WTC11 (cell line): ENCODE measurements at regions not wholly inside any gene's neighbourhood (a gene's known extent, or its start where the extent isn't known, plus 50 kb on each side); places are given as distances from the start of the nearest gene placed in this dataset.

Experiments used
- ATAC-seq: fragments of 200-7000 bp; cut with Tn5 transposase; 2 replicates; pipeline ENCODE4 v1.10.0; 2021; ENCODE audit warnings: mild to moderate bottlenecking, moderate library complexity
- CTCF ChIA-PET: fragments of 300-600 bp; sonication (Branson Sonifier 250); formaldehyde crosslinking; loops from one replicate; lab custom pipeline; 2021; ENCODE audit warnings: antibody characterized with exemption; lab: Charles Lee
- POLR2A ChIA-PET: fragments of 350-600 bp; sonication (Branson Sonifier 250); formaldehyde crosslinking; loops from one replicate; lab custom pipeline; 2021; ENCODE audit warnings: antibody characterized with exemption; lab: Charles Lee
- DNase-seq: peaks from one replicate; pipeline ENCODE4 v3.0.0; 2021; ENCODE audit warnings: low spot score
- H3K27ac Mint-ChIP-seq: 2 replicates; pipeline ENCODE4 v1.8.0; 2021; ENCODE audit warnings: mixed read lengths
- H3K27me3 Mint-ChIP-seq: 2 replicates; pipeline ENCODE4 v1.8.0; 2021; ENCODE audit warnings: low read depth, mild to moderate bottlenecking, moderate library complexity, mixed read lengths
- H3K36me3 Mint-ChIP-seq: 2 replicates; pipeline ENCODE4 v1.8.0; 2021; ENCODE audit warnings: mixed read lengths
- H3K4me1 Mint-ChIP-seq: 2 replicates; pipeline ENCODE4 v1.8.0; 2022; ENCODE audit warnings: mixed read lengths
- H3K4me3 Mint-ChIP-seq: 2 replicates; pipeline ENCODE4 v1.8.0; 2021; ENCODE audit warnings: mild to moderate bottlenecking, moderate library complexity, mixed read lengths
- H3K9me3 Mint-ChIP-seq: 2 replicates; pipeline ENCODE4 v1.8.0; 2021; ENCODE audit warnings: mixed read lengths
- CBFB ChIP-seq: sonication (generic); formaldehyde crosslinking; IDR thresholded peaks from 2 replicates; pipeline ENCODE4 v1.8.1; 2022; ENCODE audit warnings: mild to moderate bottlenecking, low read depth, missing genetic modification reagents
- CDX4 ChIP-seq: fragments of 250-450 bp; sonication (Bioruptor Pico); IDR thresholded peaks from 2 replicates; pipeline ENCODE4 v1.9.0; 2021; ENCODE audit warnings: moderate library complexity, mild to moderate bottlenecking, inconsistent platforms, borderline replicate concordance
- E2F5 ChIP-seq: sonication (generic); formaldehyde crosslinking; IDR thresholded peaks from 2 replicates; pipeline ENCODE4 v1.8.1; 2022; ENCODE audit warnings: mild to moderate bottlenecking, moderate library complexity, missing genetic modification reagents
- ELF4 ChIP-seq: sonication (generic); formaldehyde crosslinking; IDR thresholded peaks from 2 replicates; pipeline ENCODE4 v1.8.1; 2022; ENCODE audit warnings: low read depth, mild to moderate bottlenecking, moderate library complexity, missing genetic modification reagents
- EMX1 ChIP-seq: fragments of 250-450 bp; sonication (Bioruptor Pico); IDR thresholded peaks from 2 replicates; pipeline ENCODE4 v1.8.0; 2021; ENCODE audit warnings: mild to moderate bottlenecking
- ESRRA ChIP-seq: sonication (generic); formaldehyde crosslinking; IDR thresholded peaks from 2 replicates; pipeline ENCODE4 v1.8.1; 2022; ENCODE audit warnings: mild to moderate bottlenecking, missing genetic modification reagents, borderline replicate concordance
- HMGA2 ChIP-seq: fragments of 250-450 bp; sonication (Bioruptor Pico); IDR thresholded peaks from 2 replicates; pipeline ENCODE4 v1.4.0; 2021; ENCODE audit warnings: mild to moderate bottlenecking, moderate library complexity
- KAT7 ChIP-seq: sonication (generic); formaldehyde crosslinking; IDR thresholded peaks from 2 replicates; pipeline ENCODE4 v1.8.1; 2023; ENCODE audit warnings: missing genetic modification reagents, mild to moderate bottlenecking, borderline replicate concordance
- NFATC4 ChIP-seq: fragments of 250-450 bp; sonication (Bioruptor Pico); IDR thresholded peaks from 2 replicates; pipeline ENCODE4 v1.9.0; 2021; ENCODE audit warnings: mild to moderate bottlenecking
- OVOL2 ChIP-seq: fragments of 250-450 bp; sonication (Bioruptor Pico); IDR thresholded peaks from 2 replicates; pipeline ENCODE4 v1.9.0; 2021; ENCODE audit warnings: mild to moderate bottlenecking, borderline replicate concordance
- RELA ChIP-seq: sonication (generic); formaldehyde crosslinking; IDR thresholded peaks from 2 replicates; pipeline ENCODE4 v1.8.1; 2022; ENCODE audit warnings: missing genetic modification reagents, mild to moderate bottlenecking, borderline replicate concordance
- USF2 ChIP-seq: sonication (generic); formaldehyde crosslinking; IDR thresholded peaks from 2 replicates; pipeline ENCODE4 v1.8.1; 2023; ENCODE audit warnings: mild to moderate bottlenecking, missing genetic modification reagents, moderate library complexity
- ZNF263 ChIP-seq: sonication (generic); formaldehyde crosslinking; IDR thresholded peaks from 2 replicates; pipeline ENCODE4 v1.8.1; 2022; ENCODE audit warnings: low read depth, mild to moderate bottlenecking, moderate library complexity, missing genetic modification reagents
- ZNF423 ChIP-seq: fragments of 250-450 bp; sonication (Bioruptor Pico); IDR thresholded peaks from 2 replicates; pipeline ENCODE4 v2.1.2; 2022; ENCODE audit warnings: mild to moderate bottlenecking, moderate library complexity
- ZNF512 ChIP-seq: sonication (generic); formaldehyde crosslinking; IDR thresholded peaks from 2 replicates; pipeline ENCODE4 v1.8.1; 2022; ENCODE audit warnings: missing genetic modification reagents, borderline replicate concordance
- ZSCAN18 ChIP-seq: fragments of 250-450 bp; sonication (Bioruptor Pico); IDR thresholded peaks from 2 replicates; pipeline ENCODE4 v2.1.2; 2022; ENCODE audit warnings: mild to moderate bottlenecking, moderate library complexity
- TF ChIP-seq, protein P1 (sequence below): sonication (generic); formaldehyde crosslinking; IDR thresholded peaks from 2 replicates; pipeline ENCODE4 v1.8.1; 2022; ENCODE audit warnings: mild to moderate bottlenecking, missing genetic modification reagents, moderate library complexity, borderline replicate concordance
- TF ChIP-seq, protein P2 (sequence below): sonication (generic); formaldehyde crosslinking; conservative IDR thresholded peaks from 2 replicates; pipeline ENCODE4 v1.8.1; 2023; ENCODE audit warnings: mild to moderate bottlenecking, low read depth, missing genetic modification reagents, moderate library complexity
- TF ChIP-seq, protein P3 (sequence below): sonication (generic); formaldehyde crosslinking; IDR thresholded peaks from 2 replicates; pipeline ENCODE4 v1.8.1; 2022; ENCODE audit warnings: low read depth, mild to moderate bottlenecking, moderate library complexity, missing genetic modification reagents, borderline replicate concordance

- TF ChIP-seq, protein P1, sequence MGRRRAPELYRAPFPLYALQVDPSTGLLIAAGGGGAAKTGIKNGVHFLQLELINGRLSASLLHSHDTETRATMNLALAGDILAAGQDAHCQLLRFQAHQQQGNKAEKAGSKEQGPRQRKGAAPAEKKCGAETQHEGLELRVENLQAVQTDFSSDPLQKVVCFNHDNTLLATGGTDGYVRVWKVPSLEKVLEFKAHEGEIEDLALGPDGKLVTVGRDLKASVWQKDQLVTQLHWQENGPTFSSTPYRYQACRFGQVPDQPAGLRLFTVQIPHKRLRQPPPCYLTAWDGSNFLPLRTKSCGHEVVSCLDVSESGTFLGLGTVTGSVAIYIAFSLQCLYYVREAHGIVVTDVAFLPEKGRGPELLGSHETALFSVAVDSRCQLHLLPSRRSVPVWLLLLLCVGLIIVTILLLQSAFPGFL (CRISPR knock-in tag) = no peak
- TF ChIP-seq ZSCAN18 (CRISPR knock-in tag) = no peak
- no peak for TF ChIP-seq RELA
- no peak for TF ChIP-seq ZNF263
Measured at GRCh38 chr1:198860371-198860770, 221.5 kb downstream of the PTPRC start (continued).

DNA sequence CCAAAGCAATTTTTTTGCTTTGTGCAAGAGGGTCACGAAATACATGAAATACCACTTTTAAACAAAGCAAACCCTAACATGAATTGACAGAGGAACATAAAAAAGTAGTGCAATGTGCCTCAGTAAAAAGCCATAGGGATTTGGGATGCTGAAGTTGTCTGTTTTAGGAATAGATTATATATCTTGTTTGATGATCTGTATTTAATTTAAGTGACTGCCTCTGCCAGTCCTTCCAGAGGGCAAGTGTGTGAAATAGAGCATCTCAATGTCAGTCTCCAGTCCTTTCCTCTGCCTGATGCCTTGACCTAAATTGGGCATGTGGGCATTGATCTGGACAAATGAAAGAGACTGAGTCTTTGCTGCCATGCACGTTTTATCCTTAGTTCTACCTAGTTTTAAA is 222.8 kb downstream of the PTPRC start:
- CTCF ChIA-PET = no interaction called here
- Mint-ChIP-seq H3K4me1 (no peaks in the 10 kb centered on the region), H3K36me3 (no peaks in the 10 kb centered on the region), H3K9me3 (no peaks in the 10 kb centered on the region), H3K27me3 (no peaks in the 10 kb centered on the region), H3K27ac (no peak overlapping the region), H3K4me3 (no peak overlapping the region)
- TF ChIP-seq ELF4 (no peak), USF2 (CRISPR knock-in tag) (no peak), OVOL2 (CRISPR knock-in tag) (no peak), E2F5 (CRISPR knock-in tag) (no peak), CDX4 (CRISPR knock-in tag) (no peak), CBFB (CRISPR knock-in tag) (no peak), KAT7 (no peak), EMX1 (CRISPR knock-in tag) (no peak), ZNF423 (CRISPR knock-in tag) (no peak), ESRRA (CRISPR knock-in tag) (no peak), HMGA2 (CRISPR knock-in tag) (no peak), ZNF512 (no peak), NFATC4 (no peak)
- TF ChIP-seq, protein P2, sequence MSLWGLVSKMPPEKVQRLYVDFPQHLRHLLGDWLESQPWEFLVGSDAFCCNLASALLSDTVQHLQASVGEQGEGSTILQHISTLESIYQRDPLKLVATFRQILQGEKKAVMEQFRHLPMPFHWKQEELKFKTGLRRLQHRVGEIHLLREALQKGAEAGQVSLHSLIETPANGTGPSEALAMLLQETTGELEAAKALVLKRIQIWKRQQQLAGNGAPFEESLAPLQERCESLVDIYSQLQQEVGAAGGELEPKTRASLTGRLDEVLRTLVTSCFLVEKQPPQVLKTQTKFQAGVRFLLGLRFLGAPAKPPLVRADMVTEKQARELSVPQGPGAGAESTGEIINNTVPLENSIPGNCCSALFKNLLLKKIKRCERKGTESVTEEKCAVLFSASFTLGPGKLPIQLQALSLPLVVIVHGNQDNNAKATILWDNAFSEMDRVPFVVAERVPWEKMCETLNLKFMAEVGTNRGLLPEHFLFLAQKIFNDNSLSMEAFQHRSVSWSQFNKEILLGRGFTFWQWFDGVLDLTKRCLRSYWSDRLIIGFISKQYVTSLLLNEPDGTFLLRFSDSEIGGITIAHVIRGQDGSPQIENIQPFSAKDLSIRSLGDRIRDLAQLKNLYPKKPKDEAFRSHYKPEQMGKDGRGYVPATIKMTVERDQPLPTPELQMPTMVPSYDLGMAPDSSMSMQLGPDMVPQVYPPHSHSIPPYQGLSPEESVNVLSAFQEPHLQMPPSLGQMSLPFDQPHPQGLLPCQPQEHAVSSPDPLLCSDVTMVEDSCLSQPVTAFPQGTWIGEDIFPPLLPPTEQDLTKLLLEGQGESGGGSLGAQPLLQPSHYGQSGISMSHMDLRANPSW (CRISPR knock-in tag) = no peak
- TF ChIP-seq, protein P3, sequence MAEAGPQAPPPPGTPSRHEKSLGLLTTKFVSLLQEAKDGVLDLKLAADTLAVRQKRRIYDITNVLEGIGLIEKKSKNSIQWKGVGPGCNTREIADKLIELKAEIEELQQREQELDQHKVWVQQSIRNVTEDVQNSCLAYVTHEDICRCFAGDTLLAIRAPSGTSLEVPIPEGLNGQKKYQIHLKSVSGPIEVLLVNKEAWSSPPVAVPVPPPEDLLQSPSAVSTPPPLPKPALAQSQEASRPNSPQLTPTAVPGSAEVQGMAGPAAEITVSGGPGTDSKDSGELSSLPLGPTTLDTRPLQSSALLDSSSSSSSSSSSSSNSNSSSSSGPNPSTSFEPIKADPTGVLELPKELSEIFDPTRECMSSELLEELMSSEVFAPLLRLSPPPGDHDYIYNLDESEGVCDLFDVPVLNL (CRISPR knock-in tag) = no peak
- TF ChIP-seq, protein P1 (CRISPR knock-in tag) = no peak
- DNase-seq (no peak), ATAC-seq (no peak)
- POLR2A ChIA-PET = no interaction called here
